ENCODE measurements at regions not wholly inside any gene's neighbourhood (a gene's known extent, or its start where the extent isn't known, plus 50 kb on each side); places are given as distances from the start of the nearest gene placed in this dataset.

- no peaks in the 10 kb centered on the region for H3K79me2 ChIP-seq (ENCODE audit: control insufficient read depth, insufficient read depth, low read length)
Observed at GRCh38 chr5:58211441-58211840, 248.4 kb downstream of the PLK2 start.

GRCh38 chr5:58208674-58209073, 251.2 kb downstream of the PLK2 start:
- H3K36me3 ChIP-seq (replicated peaks in 1 of 2; ENCODE audit: control extremely low read depth in 1 of 2, control insufficient read depth in 1 of 2, extremely low read depth in 1 of 2, insufficient read depth in 2 of 2, low read length in 1 of 2) = no peaks in the 10 kb centered on the region
- peaks cover 10% of the 10 kb centered on the region for H3K27me3 Mint-ChIP-seq
- H3K4me1 ChIP-seq (ENCODE audit: control insufficient read depth in 2 of 2, insufficient read depth in 2 of 2, low read length in 2 of 2) = no peaks in the 10 kb centered on the region
- H3K27ac ChIP-seq (ENCODE audit: low read length in 2 of 2) = no peak overlapping the region
- no peaks in the 10 kb centered on the region for H4K20me1 ChIP-seq (ENCODE audit: control insufficient read depth, insufficient read depth, low read length, poor library complexity, severe bottlenecking)
- ChIA-PET POLR2A (no interaction called here), CTCF (no interaction called here)
- H3K4me3 ChIP-seq (ENCODE audit: control extremely low read depth in 1 of 5, extremely low read depth in 1 of 5, insufficient read depth in 1 of 5, low read depth in 2 of 5, low read length in 4 of 5) = no peak overlapping the region
- H3K9ac ChIP-seq (ENCODE audit: low read length) = no peak overlapping the region
- 60% methylated on average over 1 of the region's 7 CpGs for WGBS (ENCODE audit: insufficient coverage)
- H3K27me3 ChIP-seq (replicated peaks in 1 of 4; ENCODE audit: control extremely low read depth in 1 of 4, control insufficient read depth in 3 of 4, insufficient read depth in 4 of 4, low read length in 3 of 4) = no peaks in the 10 kb centered on the region
- no peak overlapping the region for H3K4me2 ChIP-seq (replicated peaks; ENCODE audit: low read depth, low read length, poor library complexity, severe bottlenecking)
- H3K4me3 Mint-ChIP-seq = no peak overlapping the region
- no peaks in the 10 kb centered on the region for H3K9me3 ChIP-seq (ENCODE audit: control extremely low read depth in 1 of 3, control insufficient read depth in 2 of 3, insufficient read depth in 1 of 3, low read length in 2 of 3)
- intact Hi-C loops (cut with micrococcal nuclease) = no loop called here
- H3K4me1 Mint-ChIP-seq = no peaks in the 10 kb centered on the region
- no peak overlapping the region for H2AFZ ChIP-seq (ENCODE audit: insufficient read depth, low read depth, low read length, poor library complexity, severe bottlenecking)
- H3K9me3 Mint-ChIP-seq (ENCODE audit: insufficient read depth) = no peaks in the 10 kb centered on the region
- no peak for DNase-seq
- TF ChIP-seq EZH2 (IDR thresholded peaks at IDR 0.05; ENCODE audit: borderline replicate concordance, insufficient read depth, low read depth, low read length, poor library complexity, severe bottlenecking) (no peak), CTCF (IDR thresholded peaks at IDR 0.05) (no peak)
- H3K27ac Mint-ChIP-seq = no peak overlapping the region
- no peaks in the 10 kb centered on the region for H3K79me2 ChIP-seq (ENCODE audit: control insufficient read depth, insufficient read depth, low read length)
- no peak for ATAC-seq (ENCODE audit: low read depth)

More at GRCh38 chr5:58211441-58211840, 248.4 kb downstream of the PLK2 start:
- H3K9ac ChIP-seq (ENCODE audit: low read length) = no peak overlapping the region
- H2AFZ ChIP-seq (ENCODE audit: insufficient read depth, low read depth, low read length, poor library complexity, severe bottlenecking) = no peak overlapping the region
- DNase-seq (no peak), ATAC-seq (ENCODE audit: low read depth) (no peak)
- Mint-ChIP-seq H3K9me3 (ENCODE audit: insufficient read depth) (no peaks in the 10 kb centered on the region), H3K4me1 (no peaks in the 10 kb centered on the region), H3K27ac (no peak overlapping the region), H3K4me3 (no peak overlapping the region), H3K27me3 (peaks cover 6% of the 10 kb centered on the region)
- peaks cover 0 to 3% (median 0%) of the 10 kb centered on the region in 3 donors for H3K9me3 ChIP-seq (ENCODE audit: control extremely low read depth in 1 of 3, control insufficient read depth in 2 of 3, insufficient read depth in 1 of 3, low read length in 2 of 3)
- no CpG with 5 or more reads among the region's 1 CpG for WGBS (ENCODE audit: insufficient coverage)
- no peak for TF ChIP-seq EZH2 (IDR thresholded peaks at IDR 0.05; ENCODE audit: borderline replicate concordance, insufficient read depth, low read depth, low read length, poor library complexity, severe bottlenecking)
- TF ChIP-seq CTCF (IDR thresholded peaks at IDR 0.05) = no peak
- H3K4me1 ChIP-seq (ENCODE audit: control insufficient read depth in 2 of 2, insufficient read depth in 2 of 2, low read length in 2 of 2) = no peaks in the 10 kb centered on the region
- H3K36me3 ChIP-seq (replicated peaks in 1 of 2; ENCODE audit: control extremely low read depth in 1 of 2, control insufficient read depth in 1 of 2, extremely low read depth in 1 of 2, insufficient read depth in 2 of 2, low read length in 1 of 2) = no peaks in the 10 kb centered on the region
- intact Hi-C loops (cut with micrococcal nuclease) = no loop called here
- H3K27me3 ChIP-seq (replicated peaks in 1 of 4; ENCODE audit: control extremely low read depth in 1 of 4, control insufficient read depth in 3 of 4, insufficient read depth in 4 of 4, low read length in 3 of 4) = no peaks in the 10 kb centered on the region
- no peak overlapping the region for H3K4me2 ChIP-seq (replicated peaks; ENCODE audit: low read depth, low read length, poor library complexity, severe bottlenecking)
- H4K20me1 ChIP-seq (ENCODE audit: control insufficient read depth, insufficient read depth, low read length, poor library complexity, severe bottlenecking) = no peaks in the 10 kb centered on the region
- no peak overlapping the region for H3K27ac ChIP-seq (ENCODE audit: low read length in 2 of 2)
- H3K4me3 ChIP-seq (ENCODE audit: control extremely low read depth in 1 of 5, extremely low read depth in 1 of 5, insufficient read depth in 1 of 5, low read depth in 2 of 5, low read length in 4 of 5) = no peak overlapping the region
- POLR2A ChIA-PET = no interaction called here
- CTCF ChIA-PET = no interaction called here
